ENCODE measurements at regions not wholly inside any gene's neighbourhood (a gene's known extent, or its start where the extent isn't known, plus 50 kb on each side); places are given as distances from the start of the nearest gene placed in this dataset.
A peak's percentile ranks its signal among the peaks of the same experiment; 100 is the strongest.
"Not testable (repeated sequence)": the region's sequence is repeated elsewhere in the genome, so short reads cannot be mapped to it uniquely, and the experiment has no call there.

DNA sequence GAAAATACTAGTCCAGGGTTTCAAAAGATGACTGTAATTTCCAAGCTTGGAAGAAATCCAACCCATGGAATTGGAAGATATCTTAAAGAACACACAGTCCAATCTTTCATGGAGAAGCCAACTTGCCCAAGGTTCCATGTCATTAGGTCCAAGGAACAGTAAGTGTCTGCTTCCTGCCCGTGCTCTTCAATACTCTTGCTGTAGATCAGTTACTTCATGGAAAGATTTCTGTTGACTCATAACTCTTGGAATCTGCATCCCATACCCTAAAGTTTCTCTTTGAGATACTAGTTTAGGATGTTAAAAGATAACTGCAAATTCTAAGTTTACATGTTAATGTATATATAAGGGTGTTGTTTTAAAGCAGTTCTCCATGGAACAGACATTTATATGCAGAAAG, 127.9 kb upstream of the SLC13A1 start:
- TF ChIP-seq, protein P1, sequence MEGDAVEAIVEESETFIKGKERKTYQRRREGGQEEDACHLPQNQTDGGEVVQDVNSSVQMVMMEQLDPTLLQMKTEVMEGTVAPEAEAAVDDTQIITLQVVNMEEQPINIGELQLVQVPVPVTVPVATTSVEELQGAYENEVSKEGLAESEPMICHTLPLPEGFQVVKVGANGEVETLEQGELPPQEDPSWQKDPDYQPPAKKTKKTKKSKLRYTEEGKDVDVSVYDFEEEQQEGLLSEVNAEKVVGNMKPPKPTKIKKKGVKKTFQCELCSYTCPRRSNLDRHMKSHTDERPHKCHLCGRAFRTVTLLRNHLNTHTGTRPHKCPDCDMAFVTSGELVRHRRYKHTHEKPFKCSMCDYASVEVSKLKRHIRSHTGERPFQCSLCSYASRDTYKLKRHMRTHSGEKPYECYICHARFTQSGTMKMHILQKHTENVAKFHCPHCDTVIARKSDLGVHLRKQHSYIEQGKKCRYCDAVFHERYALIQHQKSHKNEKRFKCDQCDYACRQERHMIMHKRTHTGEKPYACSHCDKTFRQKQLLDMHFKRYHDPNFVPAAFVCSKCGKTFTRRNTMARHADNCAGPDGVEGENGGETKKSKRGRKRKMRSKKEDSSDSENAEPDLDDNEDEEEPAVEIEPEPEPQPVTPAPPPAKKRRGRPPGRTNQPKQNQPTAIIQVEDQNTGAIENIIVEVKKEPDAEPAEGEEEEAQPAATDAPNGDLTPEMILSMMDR (IDR thresholded peaks at IDR 0.05) = no peak
- TF ChIP-seq POLR2A (IDR thresholded peaks at IDR 0.05) = no peak
- no peaks in the 10 kb centered on the region for H3K27me3 ChIP-seq
- no peak overlapping the region for H3K4me3 ChIP-seq (replicated peaks in 1 of 3)
- intact Hi-C loops (cut with DNase I) = no loop called here
- no peaks in the 10 kb centered on the region for H3K9me3 ChIP-seq
- WGBS, 2 donors = 73 to 100% methylated on average over 1 of the region's 1 CpG
- no peak for DNase-seq
- no peaks in the 10 kb centered on the region for H3K4me1 ChIP-seq
- H3K36me3 ChIP-seq = no peaks in the 10 kb centered on the region
- H3K27ac ChIP-seq = no peak overlapping the region

DNA sequence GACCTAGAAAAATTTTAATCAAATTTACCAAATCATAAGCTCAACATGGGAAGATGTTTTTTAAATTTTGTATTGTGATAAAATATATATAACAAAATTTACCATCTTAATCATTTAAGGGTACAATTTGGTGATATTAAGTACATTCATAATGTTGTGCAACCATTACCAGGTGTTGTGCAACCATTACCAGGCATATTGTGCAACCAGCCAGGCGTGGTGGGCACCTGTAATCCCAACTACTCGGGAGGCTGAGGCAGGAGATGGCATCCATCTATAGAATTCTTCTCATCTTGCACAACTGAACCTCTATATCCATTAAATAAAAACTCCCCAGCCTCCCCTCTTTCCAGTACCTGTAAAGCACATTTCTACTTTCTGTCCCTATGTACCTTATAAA, 124.5 kb upstream of the SLC13A1 start:
- no peaks in the 10 kb centered on the region for H3K27me3 ChIP-seq
- no peak overlapping the region for H3K4me3 ChIP-seq (replicated peaks in 1 of 3)
- peaks cover 0 to 9% of the 10 kb centered on the region in 2 donors for H3K4me1 ChIP-seq
- 66 to 68% methylated on average over 2 of the region's 2 CpGs for WGBS, 2 donors
- no peak overlapping the region for H3K27ac ChIP-seq
- TF ChIP-seq, protein P1 (IDR thresholded peaks at IDR 0.05) = no peak
- TF ChIP-seq POLR2A (IDR thresholded peaks at IDR 0.05) = no peak
- no peak for DNase-seq
- no peaks in the 10 kb centered on the region for H3K36me3 ChIP-seq
- H3K9me3 ChIP-seq = no peaks in the 10 kb centered on the region
- intact Hi-C loops (cut with DNase I) = no loop called here

DNA sequence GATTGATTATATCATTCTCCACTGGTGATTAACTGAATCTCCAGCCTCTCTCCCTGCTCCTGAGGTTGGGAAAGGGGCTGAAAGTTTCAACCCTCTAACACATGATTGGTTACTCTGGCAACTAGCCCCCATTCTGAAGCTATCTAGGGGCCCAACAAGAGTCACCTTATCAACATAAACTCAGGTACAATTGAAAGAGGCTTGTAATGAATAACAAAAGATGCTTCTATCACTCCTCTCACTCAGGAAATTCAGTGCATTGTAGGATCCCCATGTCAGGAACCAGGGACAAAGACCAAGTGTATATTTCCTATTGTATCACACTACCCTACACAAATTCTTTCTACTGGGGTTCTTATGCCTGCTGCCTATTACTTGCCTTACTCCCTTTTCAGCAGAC, 123.9 kb upstream of the SLC13A1 start:
- Histone ChIP-seq H3K9me3 (no peaks in the 10 kb centered on the region), H3K36me3 (no peaks in the 10 kb centered on the region), H3K27ac (no peak overlapping the region), H3K4me3 (replicated peaks in 1 of 3) (no peak overlapping the region), H3K27me3 (no peaks in the 10 kb centered on the region), H3K4me1 (peaks cover 0 to 9% of the 10 kb centered on the region in 2 donors)
- intact Hi-C loops (cut with DNase I) = no loop called here
- DNase-seq = no peak
- TF ChIP-seq POLR2A (IDR thresholded peaks at IDR 0.05) = no peak

DNA sequence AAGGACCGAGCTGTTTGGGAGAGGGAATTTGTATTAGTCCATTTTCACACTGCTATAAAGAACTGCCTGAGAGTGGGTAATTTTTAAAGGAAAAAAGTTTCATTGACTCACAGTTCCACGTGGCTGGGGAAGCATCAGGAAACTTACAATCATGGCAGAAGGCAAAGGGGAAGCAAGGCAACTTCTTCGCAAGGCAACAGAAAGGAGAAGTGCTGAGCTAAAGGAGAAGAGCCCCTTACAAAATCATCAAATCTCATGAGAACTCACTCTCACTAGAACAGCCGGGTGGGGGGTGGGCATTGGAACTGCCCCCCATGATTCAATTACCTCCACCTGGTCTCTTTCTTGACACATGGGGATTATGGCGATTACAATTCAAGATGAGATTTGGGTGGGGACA, 121.8 kb upstream of the SLC13A1 start:
- WGBS, 2 donors = 91 to 92% methylated on average over 5 of the region's 5 CpGs
- H3K9me3 ChIP-seq; H3K27ac ChIP-seq; intact Hi-C loops (cut with DNase I); DNase-seq; H3K27me3 ChIP-seq; H3K4me1 ChIP-seq; H3K36me3 ChIP-seq; H3K4me3 ChIP-seq (replicated peaks in 1 of 3): not testable (repeated sequence)

DNA sequence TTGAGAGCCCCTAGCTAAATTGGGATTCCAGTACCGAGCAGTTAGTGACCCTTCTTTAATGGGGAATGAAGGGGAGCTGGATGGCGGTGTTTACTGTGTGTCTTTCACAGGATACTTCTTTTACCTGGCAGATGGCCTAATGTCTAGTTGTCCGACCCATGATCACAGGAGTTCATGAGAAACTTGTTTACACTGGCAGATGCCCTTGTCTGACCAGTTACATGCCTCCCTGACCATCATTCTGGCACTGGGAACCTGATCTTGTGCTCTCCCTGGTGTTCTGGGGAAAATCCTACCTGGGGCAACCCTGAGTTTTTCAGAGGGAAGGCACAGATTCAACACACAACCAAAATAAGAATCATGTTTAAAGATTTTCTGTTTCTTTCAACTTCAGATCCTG, 120.1 kb upstream of the SLC13A1 start:
- Histone ChIP-seq H3K27ac (no peak overlapping the region), H3K9me3 (no peaks in the 10 kb centered on the region), H3K4me3 (replicated peaks in 1 of 3) (no peak overlapping the region), H3K4me1 (peaks cover 0 to 9% of the 10 kb centered on the region in 2 donors), H3K36me3 (no peaks in the 10 kb centered on the region), H3K27me3 (no peaks in the 10 kb centered on the region)
- WGBS, 2 donors = 47 to 61% methylated on average over 3 of the region's 3 CpGs
- peak in 1 of 2 donors; percentile 11 for DNase-seq
- TF ChIP-seq POLR2A (IDR thresholded peaks at IDR 0.05) = no peak
- TF ChIP-seq, protein P1 (IDR thresholded peaks at IDR 0.05) = no peak
- intact Hi-C loops (cut with DNase I) = no loop called here

DNA sequence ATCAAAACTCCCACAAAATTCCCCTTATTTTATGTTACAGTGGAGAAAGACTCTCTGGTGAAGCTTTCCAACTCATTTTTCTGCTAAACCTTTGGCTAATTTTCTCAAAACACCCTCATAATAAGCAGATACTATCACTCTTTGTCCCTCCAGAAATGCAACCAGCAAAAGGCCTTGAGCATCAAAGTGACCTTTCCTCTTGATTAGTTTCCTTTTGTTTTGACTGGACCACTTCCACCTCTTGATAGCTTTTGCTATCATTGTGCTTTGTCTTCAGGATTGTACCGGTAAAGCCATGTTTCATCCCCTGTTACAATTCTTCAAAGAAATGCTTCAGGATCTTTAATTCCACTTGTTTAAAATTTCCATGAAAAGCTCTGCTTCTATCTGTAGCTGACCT, 115.1 kb upstream of the SLC13A1 start:
- TF ChIP-seq, protein P1 (IDR thresholded peaks at IDR 0.05) = no peak
- no peak for TF ChIP-seq POLR2A (IDR thresholded peaks at IDR 0.05)
- no peaks in the 10 kb centered on the region for H3K9me3 ChIP-seq
- intact Hi-C loops (cut with DNase I) = no loop called here
- no peak overlapping the region for H3K27ac ChIP-seq
- H3K36me3 ChIP-seq = no peaks in the 10 kb centered on the region
- no peak for DNase-seq
- no peak overlapping the region for H3K4me3 ChIP-seq (replicated peaks in 1 of 3)
- peaks cover 0 to 1% of the 10 kb centered on the region in 2 donors for H3K4me1 ChIP-seq
- 8 to 22% methylated on average over 1 of the region's 1 CpG for WGBS, 2 donors
- no peaks in the 10 kb centered on the region for H3K27me3 ChIP-seq
